H1 (cell line): ENCODE measurements at regions not wholly inside any gene's neighbourhood (a gene's known extent, or its start where the extent isn't known, plus 50 kb on each side); places are given as distances from the start of the nearest gene placed in this dataset.

Source experiments
- CTCF ChIA-PET: fragments of 300-600 bp; sonication (Branson Sonifier 250); formaldehyde crosslinking; loops from one replicate; lab custom pipeline; 2021; ENCODE audit not compliant: partially characterized antibody; lab: Charles Lee
- POLR2A ChIA-PET: fragments of 300-600 bp; sonication (Branson Sonifier 250); formaldehyde crosslinking; loops from one replicate; lab custom pipeline; 2021; ENCODE audit warnings: inconsistent platforms; ENCODE audit not compliant: partially characterized antibody; lab: Charles Lee
- DNase-seq, 2 experiments: peaks; one replicate each; pipeline versions ENCODE4 v3.0.0 to v3.0.0-alpha.2; 2010 to 2022; ENCODE audit warnings: low spot score in 2 of 2, low read depth in 1 of 2, mixed read lengths in 1 of 2
- FAIRE-seq: peaks from 2 replicates; lab custom pipeline; 2011; peaks lifted over from hg19 to GRCh38; lab: Jason Lieb, UNC
- H2AFZ ChIP-seq: 2 replicates; pipeline ENCODE4 v1.8.1; 2012; ENCODE audit warnings: low read length, inconsistent platforms
- H2AK5ac ChIP-seq: 2 replicates; pipeline ENCODE4 v1.6.1; 2013; ENCODE audit warnings: low read depth, low read length
- H2BK120ac ChIP-seq: replicated peaks from 2 replicates; pipeline ENCODE3; 2013; ENCODE audit warnings: low read depth, low read length, inconsistent platforms
- H2BK12ac ChIP-seq: 2 replicates; pipeline ENCODE4 v1.6.1; 2013; ENCODE audit warnings: low read depth, low read length
- H2BK15ac ChIP-seq: 2 replicates; pipeline ENCODE4 v1.6.1; 2013; ENCODE audit warnings: low read length
- H2BK20ac ChIP-seq: 2 replicates; pipeline ENCODE4 v1.6.1; 2013; ENCODE audit warnings: low read length
- H2BK5ac ChIP-seq: 2 replicates; pipeline ENCODE4 v1.6.1; 2013; ENCODE audit warnings: low read depth, low read length
- H3K14ac ChIP-seq: 2 replicates; pipeline ENCODE4 v1.6.1; 2013; ENCODE audit warnings: inconsistent platforms; ENCODE audit not compliant: insufficient read length
- H3K18ac ChIP-seq: 2 replicates; pipeline ENCODE4 v1.6.1; 2013; ENCODE audit warnings: low read length; ENCODE audit errors: extremely low read depth
- H3K23ac ChIP-seq: 2 replicates; pipeline ENCODE4 v1.6.1; 2013; ENCODE audit warnings: inconsistent platforms; ENCODE audit not compliant: insufficient read length
- H3K23me2 ChIP-seq: 2 replicates; pipeline ENCODE4 v1.6.1; 2013; ENCODE audit warnings: low read depth, low read length
- H3K27ac ChIP-seq: 2 replicates; pipeline ENCODE4 v1.6.1; 2011; ENCODE audit warnings: low read depth, low read length, inconsistent platforms
- H3K27me3 ChIP-seq, 4 experiments: replicated peaks in 1 of 4; 1 replicate in 1 of 4; 2 replicates in 3 of 4; pipeline versions ENCODE4 v1.6.1 to v1.8.1; 2011 to 2013; ENCODE audit warnings: low read length in 3 of 4, mild to moderate bottlenecking in 3 of 4, inconsistent platforms in 2 of 4, mixed read lengths in 2 of 4, moderate library complexity in 1 of 4; ENCODE audit not compliant: control insufficient read depth in 3 of 4, insufficient read depth in 3 of 4; ENCODE audit errors: extremely low read depth in 1 of 4
- H3K36me3 ChIP-seq, 4 experiments: 2 replicates each; pipeline versions ENCODE4 v1.6.1 to v1.8.1; 2011 to 2013; ENCODE audit warnings: mild to moderate bottlenecking in 4 of 4, low read length in 3 of 4, moderate library complexity in 2 of 4, control low read depth in 1 of 4, inconsistent platforms in 1 of 4; ENCODE audit not compliant: insufficient read depth in 4 of 4, control insufficient read depth in 2 of 4
- H3K4ac ChIP-seq: replicated peaks from 2 replicates; pipeline ENCODE3; 2013; ENCODE audit warnings: low read length, low read depth, mixed read lengths, inconsistent platforms; ENCODE audit not compliant: insufficient read length
- H3K4me1 ChIP-seq, 4 experiments: replicated peaks in 1 of 4; 1 replicate in 1 of 4; 2 replicates in 3 of 4; pipeline versions ENCODE4 v1.6.1 to v1.8.1; 2011 to 2013; ENCODE audit warnings: low read length in 3 of 4, inconsistent platforms in 2 of 4, mixed read lengths in 1 of 4; ENCODE audit not compliant: insufficient read depth in 4 of 4, control insufficient read depth in 3 of 4
- H3K4me2 ChIP-seq, 2 experiments: 2 replicates each; pipeline versions ENCODE4 v1.6.1 to v1.8.1; 2011 to 2013; ENCODE audit warnings: low read depth in 2 of 2, low read length in 2 of 2, control low read depth in 1 of 2, inconsistent platforms in 1 of 2, mild to moderate bottlenecking in 1 of 2; ENCODE audit not compliant: insufficient read depth in 1 of 2
- H3K4me3 ChIP-seq, 4 experiments: fragments of 200-600, 300-600 bp in 1 of 4; sonication (generic), shearing (Covaris generic), sonication (Bioruptor Twin) in 1 of 4; 2 replicates each; pipeline versions ENCODE4 v1.5.1 to v1.8.1; 2011 to 2016; ENCODE audit warnings: low read length in 4 of 4, low read depth in 3 of 4, control low read depth in 2 of 4, inconsistent platforms in 2 of 4, mild to moderate bottlenecking in 2 of 4, mixed read lengths in 1 of 4, moderate library complexity in 1 of 4; ENCODE audit not compliant: insufficient read depth in 2 of 4; ENCODE audit errors: extremely low read depth in 1 of 4
- H3K56ac ChIP-seq: replicated peaks from 2 replicates; pipeline ENCODE3; 2013; ENCODE audit warnings: low read depth, mild to moderate bottlenecking, mixed read lengths, low read length, inconsistent platforms; ENCODE audit not compliant: insufficient read length
- H3K79me1 ChIP-seq: 2 replicates; pipeline ENCODE4 v1.6.1; 2013; ENCODE audit warnings: low read depth, low read length, control low read depth
- H3K79me2 ChIP-seq, 2 experiments: 2 replicates each; pipeline versions ENCODE4 v1.6.1 to v1.8.1; 2012 to 2013; ENCODE audit warnings: low read length in 2 of 2, mild to moderate bottlenecking in 2 of 2, inconsistent platforms in 1 of 2; ENCODE audit not compliant: insufficient read depth in 2 of 2, control insufficient read depth in 1 of 2
- H3K9ac ChIP-seq, 4 experiments: replicated peaks in 1 of 4; 1 replicate in 1 of 4; 2 replicates in 3 of 4; pipeline versions ENCODE4 v1.6.1 to v1.8.1; 2011 to 2013; ENCODE audit warnings: low read depth in 3 of 4, low read length in 3 of 4, control low read depth in 2 of 4, mild to moderate bottlenecking in 2 of 4, moderate library complexity in 2 of 4, inconsistent platforms in 1 of 4; ENCODE audit errors: extremely low read depth in 1 of 4
- H3K9me3 ChIP-seq, 2 experiments: 2 replicates each; pipeline versions ENCODE4 v1.6.1 to v1.8.1; 2012 to 2013; ENCODE audit warnings: mild to moderate bottlenecking in 2 of 2, moderate library complexity in 2 of 2, control low read depth in 1 of 2, inconsistent platforms in 1 of 2, low read depth in 1 of 2, low read length in 1 of 2, mixed read lengths in 1 of 2; ENCODE audit not compliant: insufficient read depth in 2 of 2
- H4K20me1 ChIP-seq, 2 experiments: replicated peaks in 1 of 2; 2 replicates each; pipeline versions ENCODE3 to v1.8.1; 2011 to 2013; ENCODE audit warnings: inconsistent platforms in 2 of 2, low read length in 2 of 2, mild to moderate bottlenecking in 1 of 2; ENCODE audit not compliant: insufficient read depth in 2 of 2, control insufficient read depth in 1 of 2
- H4K5ac ChIP-seq: 2 replicates; pipeline ENCODE4 v1.6.1; 2013; ENCODE audit warnings: low read length, low read depth, mixed read lengths, inconsistent platforms; ENCODE audit not compliant: insufficient read length
- H4K8ac ChIP-seq: 2 replicates; pipeline ENCODE4 v1.8.0; 2013; ENCODE audit warnings: mild to moderate bottlenecking, moderate library complexity, low read length, inconsistent platforms; ENCODE audit not compliant: insufficient read depth; ENCODE audit errors: extremely low read depth
- H4K91ac ChIP-seq: replicated peaks from 2 replicates; pipeline ENCODE3; 2013; ENCODE audit warnings: low read length, mixed read lengths, inconsistent platforms; ENCODE audit not compliant: insufficient read length
- CBX8 ChIP-seq: fragments of 300-800, 300-1000 bp; sonication (generic); IDR thresholded peaks from 2 replicates; pipeline ENCODE4 v1.7.1; 2016; ENCODE audit warnings: low read depth, low read length, borderline replicate concordance
- EP300 ChIP-seq, 2 experiments: IDR thresholded peaks; 1 replicate in 1 of 2; 2 replicates in 1 of 2; pipeline ENCODE4 v1.6.1; 2011 to 2012; ENCODE audit warnings: low read depth in 2 of 2, low read length in 2 of 2, mild to moderate bottlenecking in 2 of 2, borderline replicate concordance in 1 of 2, inconsistent platforms in 1 of 2, moderate library complexity in 1 of 2
- FOSL1 ChIP-seq: IDR thresholded peaks from 2 replicates; pipeline ENCODE4 v1.6.1; 2011; ENCODE audit warnings: mild to moderate bottlenecking, low read depth, low read length, moderate library complexity; ENCODE audit not compliant: insufficient read depth
- KDM1A ChIP-seq: fragments of 200-600, 300-600 bp; sonication (generic); IDR thresholded peaks from 2 replicates; pipeline ENCODE4 v1.7.1; 2016; ENCODE audit warnings: mild to moderate bottlenecking, low read length, borderline replicate concordance
- KDM4A ChIP-seq: IDR thresholded peaks from one replicate; pipeline ENCODE4 v1.7.1; 2012; ENCODE audit warnings: low read depth, mild to moderate bottlenecking, moderate library complexity, low read length, inconsistent platforms; ENCODE audit not compliant: severe bottlenecking
- KDM5A ChIP-seq: fragments of 200-600 bp; IDR thresholded peaks from 2 replicates; pipeline ENCODE4 v1.7.1; 2012; ENCODE audit warnings: mild to moderate bottlenecking, low read length, inconsistent platforms, mixed read lengths
- NANOG ChIP-seq: IDR thresholded peaks from 2 replicates; pipeline ENCODE4 v1.6.1; 2011; ENCODE audit warnings: low read length, low read depth, mild to moderate bottlenecking, inconsistent platforms; ENCODE audit not compliant: insufficient read depth, poor library complexity, severe bottlenecking
- PHF8 ChIP-seq: fragments of 200-600 bp; sonication (generic); conservative IDR thresholded peaks from 2 replicates; pipeline ENCODE4 v1.7.1; 2012; ENCODE audit warnings: low read depth, mild to moderate bottlenecking, inconsistent platforms, low read length, moderate library complexity
- RFX5 ChIP-seq: IDR thresholded peaks from 2 replicates; pipeline ENCODE4 v1.6.1; 2011; ENCODE audit warnings: low read depth, low read length, improper control_type of control experiment, borderline replicate concordance
- SIRT6 ChIP-seq: IDR thresholded peaks from one replicate; pipeline ENCODE4 v1.7.1; 2012; ENCODE audit warnings: low read length, inconsistent platforms
- SP4 ChIP-seq: IDR thresholded peaks from 2 replicates; pipeline ENCODE4 v1.6.1; 2012; ENCODE audit warnings: low read length, inconsistent platforms
- SRF ChIP-seq: IDR thresholded peaks from 2 replicates; pipeline ENCODE4 v1.6.1; 2011; ENCODE audit warnings: mild to moderate bottlenecking, low read depth, low read length, moderate library complexity
- TAF1 ChIP-seq: IDR thresholded peaks from 2 replicates; pipeline ENCODE4 v1.6.1; 2011; ENCODE audit warnings: mild to moderate bottlenecking, low read depth, low read length
- TAF7 ChIP-seq: optimal IDR thresholded peaks from 2 replicates; pipeline ENCODE3; 2011; ENCODE audit warnings: low read depth, mild to moderate bottlenecking, inconsistent platforms, low read length, moderate library complexity, borderline replicate concordance
- TEAD4 ChIP-seq: IDR thresholded peaks from 2 replicates; pipeline ENCODE4 v1.6.1; 2012; ENCODE audit warnings: low read depth, low read length, inconsistent platforms, mixed read lengths
- YY1 ChIP-seq: IDR thresholded peaks from 2 replicates; pipeline ENCODE4 v1.6.1; 2011; ENCODE audit warnings: low read depth, mild to moderate bottlenecking, low read length
- WGBS, 2 experiments: shearing (Covaris generic) in 1 of 2; methylation state at CpG; one replicate each; pipeline versions ENCODE4 v1.1.6 to v1.1.7; 2013 to 2015; ENCODE audit warnings: low lambda C conversion rate in 2 of 2, mixed read lengths in 2 of 2, inconsistent platforms in 1 of 2, low coverage in 1 of 2, missing lambda C conversion rate in 1 of 2; ENCODE audit not compliant: insufficient replicate concordance in 2 of 2, insufficient coverage in 1 of 2, insufficient read length in 1 of 2; ENCODE audit errors: extremely low coverage in 1 of 2, missing lambda C conversion rate in 1 of 2; 5-methylcytosine and 5-hydroxymethylcytosine counted together

DNA sequence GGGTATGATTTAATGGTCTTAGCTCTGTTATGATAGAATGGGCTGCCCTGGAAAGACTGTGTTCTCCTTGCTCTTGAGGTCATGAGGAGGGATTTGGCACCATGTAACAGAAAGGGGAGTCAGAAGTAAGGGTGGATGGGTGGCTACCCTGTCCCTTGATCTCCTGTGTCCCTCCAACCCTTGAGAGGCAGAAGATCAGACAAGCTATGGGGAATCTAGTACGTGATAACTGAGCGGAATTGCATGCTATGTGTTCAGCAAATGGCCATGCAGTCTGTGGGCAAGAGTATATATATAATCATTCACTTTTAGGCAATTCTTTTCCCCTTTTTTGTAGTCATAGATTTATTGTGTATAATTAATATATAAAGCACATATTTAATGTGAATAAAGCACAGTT lies 174.9 kb downstream of the SEC23IP start:
- Histone ChIP-seq H3K79me2 (no peaks in the 10 kb centered on the region), H3K9me3 (peaks cover 7 to 9% of the 10 kb centered on the region in 2 experiments; a peak in 3 of 4 replicates), H3K4me1 (no peaks in the 10 kb centered on the region), H3K18ac (no peak overlapping the region), H3K14ac (no peak overlapping the region), H4K20me1 (no peaks in the 10 kb centered on the region), H4K5ac (no peak overlapping the region), H4K91ac (no peak overlapping the region), H2BK12ac (no peak overlapping the region), H2BK20ac (no peak overlapping the region), H2BK5ac (no peak overlapping the region), H3K23ac (no peak overlapping the region), H3K9ac (no peak overlapping the region), H3K4me3 (no peak overlapping the region), H3K27me3 (no peaks in the 10 kb centered on the region), H3K27ac (no peak overlapping the region), H3K23me2 (no peaks in the 10 kb centered on the region), H3K4me2 (no peak overlapping the region), H4K8ac (no peak overlapping the region), H2AFZ (no peak overlapping the region), H2BK120ac (no peak overlapping the region), H3K36me3 (no peaks in the 10 kb centered on the region), H2AK5ac (no peak overlapping the region), H3K79me1 (no peaks in the 10 kb centered on the region), H2BK15ac (no peak overlapping the region), H3K4ac (no peak overlapping the region), H3K56ac (no peak overlapping the region)
- POLR2A ChIA-PET, result no interaction called here
- CTCF ChIA-PET, result interaction anchor here (1.9 kb wide), 1 partner anchor 56 kb away, joined by 4 read pairs; no protein-coding TSS in a partner anchor
- 93% methylated on average over 2 of the region's 2 CpGs; no CpG with 5 or more reads in 1 of the 2 experiments for WGBS, 2 experiments
- DNase-seq, result no peak
- FAIRE-seq, result no peak
- no peak for TF ChIP-seq PHF8
- no peak for TF ChIP-seq EP300 (IDR thresholded peaks at IDR 0.05; ENCODE audit: borderline replicate concordance in 1 of 2, low read depth in 2 of 2, low read length in 2 of 2)
- TF ChIP-seq SRF, result no peak
- TF ChIP-seq KDM1A, result no peak
- no peak for TF ChIP-seq NANOG
- no peak for TF ChIP-seq SIRT6
- no peak for TF ChIP-seq KDM5A
- TF ChIP-seq YY1, result no peak
- TF ChIP-seq FOSL1, result no peak
- no peak for TF ChIP-seq KDM4A
- TF ChIP-seq TAF1, result no peak
- TF ChIP-seq SP4, result no peak
- no peak for TF ChIP-seq CBX8
- no peak for TF ChIP-seq TEAD4
- TF ChIP-seq RFX5, result no peak
- no peak for TF ChIP-seq TAF7
